Activated CD4-positive, alpha-beta T cell treated with anti-CD3 and anti-CD28 coated beads for 36 hours (primary cell): ENCODE measurements at regions not wholly inside any gene's neighbourhood (a gene's known extent, or its start where the extent isn't known, plus 50 kb on each side); places are given as distances from the start of the nearest gene placed in this dataset.
A peak's percentile ranks its signal among the peaks of the same experiment; 100 is the strongest.

Source experiments
- ATAC-seq: fragments of 200-7000 bp; cut with Tn5 transposase; one replicate; pipeline ENCODE4 v1.10.0; 2021; ENCODE audit warnings: mild to moderate bottlenecking, moderate library complexity
- CTCF ChIA-PET: fragments of 350-600 bp; sonication (Branson Sonifier 250); formaldehyde crosslinking; loops from one replicate; lab custom pipeline; 2021; ENCODE audit warnings: antibody characterized with exemption; lab: Charles Lee
- POLR2A ChIA-PET: fragments of 350-600 bp; sonication (Branson Sonifier 250); formaldehyde crosslinking; loops from one replicate; lab custom pipeline; 2021; ENCODE audit warnings: antibody characterized with exemption, inconsistent platforms; lab: Charles Lee
- DNase-seq: peaks from one replicate; pipeline ENCODE4 v3.0.0-alpha.2; 2020
- H3K27ac Mint-ChIP-seq: one replicate; pipeline ENCODE4 v1.8.0; 2021; ENCODE audit warnings: mixed read lengths
- H3K27me3 Mint-ChIP-seq: one replicate; pipeline ENCODE4 v1.8.0; 2021; ENCODE audit warnings: mixed read lengths
- H3K36me3 Mint-ChIP-seq: one replicate; pipeline ENCODE4 v1.8.0; 2021; ENCODE audit warnings: low read depth, mixed read lengths
- H3K4me1 Mint-ChIP-seq: one replicate; pipeline ENCODE4 v1.8.0; 2021; ENCODE audit warnings: mixed read lengths
- H3K4me3 Mint-ChIP-seq: one replicate; pipeline ENCODE4 v1.8.0; 2021; ENCODE audit warnings: mild to moderate bottlenecking, moderate library complexity, mixed read lengths
- H3K9me3 Mint-ChIP-seq: one replicate; pipeline ENCODE4 v1.8.0; 2021; ENCODE audit warnings: low read depth, mixed read lengths
- intact Hi-C, 2 experiments: fragments of 100-400 bp; cut with DNase I in 1 of 2; cut with micrococcal nuclease in 1 of 2; formaldehyde crosslinking; loops; one replicate each; pipeline versions ENCODE4 v1.14.2 to v1.15.1; 2022 to 2024; cut with DNase I, micrococcal nuclease

GRCh38 chr17:77879896-77880280 lies 78.6 kb upstream of the TNRC6C start:
- ChIA-PET CTCF (no interaction called here), POLR2A (no interaction called here)
- peaks cover 10% of the 10 kb centered on the region for H3K9me3 Mint-ChIP-seq
- intact Hi-C loops = loop anchor here (5.0 kb wide), 2 partner anchors 213 to 233 kb away; no protein-coding TSS in a partner anchor
- peaks cover 12% of the 10 kb centered on the region for H3K36me3 Mint-ChIP-seq
- H3K4me1 Mint-ChIP-seq = peaks cover 73% of the 10 kb centered on the region
- H3K27ac Mint-ChIP-seq = no peak overlapping the region
- no peaks in the 10 kb centered on the region for H3K27me3 Mint-ChIP-seq
- no peak for DNase-seq
- ATAC-seq = no peak
- no peak overlapping the region for H3K4me3 Mint-ChIP-seq

GRCh38 chr17:77880711-77881450 lies 77.6 kb upstream of the TNRC6C start:
- ATAC-seq = no peak
- DNase-seq = no peak
- intact Hi-C loops = loop anchor here (1.0 to 5.0 kb wide), 3 partner anchors 38 to 234 kb away; no protein-coding TSS in a partner anchor
- H3K4me3 Mint-ChIP-seq = no peak overlapping the region
- CTCF ChIA-PET = interaction anchor here (0.5 kb wide), 1 partner anchor 124 kb away, joined by 3 read pairs; no protein-coding TSS in a partner anchor
- peaks cover 5% of the 10 kb centered on the region for H3K36me3 Mint-ChIP-seq
- peak overlapping the region; percentile 39 for H3K27ac Mint-ChIP-seq
- peaks cover 73% of the 10 kb centered on the region for H3K4me1 Mint-ChIP-seq
- H3K9me3 Mint-ChIP-seq = peaks cover 4% of the 10 kb centered on the region
- POLR2A ChIA-PET = interaction anchor here (1.0 to 1.1 kb wide), 3 partner anchors 8 to 139 kb away, joined by 3 to 4 read pairs (median 4); partner anchors contain the start of gene TNRC6C
- H3K27me3 Mint-ChIP-seq = no peaks in the 10 kb centered on the region

DNA sequence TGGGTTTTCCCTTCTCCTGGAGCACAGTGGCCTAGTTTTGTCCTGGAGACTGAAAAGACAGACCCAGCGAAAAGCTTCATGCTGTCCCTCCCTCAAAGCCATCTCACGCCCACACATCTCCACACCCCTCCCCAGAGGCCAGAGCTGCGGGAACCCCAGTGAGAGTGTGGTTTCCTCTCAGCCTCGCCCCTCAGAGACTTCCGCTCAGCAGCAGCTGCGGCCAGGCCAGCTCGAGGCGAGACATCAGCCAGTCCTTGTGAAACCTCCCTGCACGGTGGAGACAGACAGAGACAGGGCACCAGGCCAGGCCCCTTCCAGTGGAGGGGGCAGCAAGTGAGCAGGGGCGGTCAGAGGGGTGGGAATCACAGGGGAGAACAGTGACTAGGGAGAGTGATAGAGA lies 77.0 kb upstream of the TNRC6C start:
- POLR2A ChIA-PET = interaction anchor here (1.0 to 1.1 kb wide), 3 partner anchors 9 to 138 kb away, joined by 3 to 4 read pairs (median 4); partner anchors contain the start of gene TNRC6C
- intact Hi-C loops = loop anchor here (1.0 to 5.0 kb wide), 3 partner anchors 38 to 234 kb away; no protein-coding TSS in a partner anchor
- no peaks in the 10 kb centered on the region for H3K27me3 Mint-ChIP-seq
- peak overlapping the region; percentile 90 for H3K27ac Mint-ChIP-seq
- ATAC-seq (peak; percentile 40), DNase-seq (peak; percentile 78)
- CTCF ChIA-PET = no interaction called here
- peak overlapping the region; percentile 43 for H3K4me3 Mint-ChIP-seq
- H3K9me3 Mint-ChIP-seq = no peaks in the 10 kb centered on the region
- H3K4me1 Mint-ChIP-seq = peaks cover 77% of the 10 kb centered on the region
- peaks cover 2% of the 10 kb centered on the region for H3K36me3 Mint-ChIP-seq

DNA sequence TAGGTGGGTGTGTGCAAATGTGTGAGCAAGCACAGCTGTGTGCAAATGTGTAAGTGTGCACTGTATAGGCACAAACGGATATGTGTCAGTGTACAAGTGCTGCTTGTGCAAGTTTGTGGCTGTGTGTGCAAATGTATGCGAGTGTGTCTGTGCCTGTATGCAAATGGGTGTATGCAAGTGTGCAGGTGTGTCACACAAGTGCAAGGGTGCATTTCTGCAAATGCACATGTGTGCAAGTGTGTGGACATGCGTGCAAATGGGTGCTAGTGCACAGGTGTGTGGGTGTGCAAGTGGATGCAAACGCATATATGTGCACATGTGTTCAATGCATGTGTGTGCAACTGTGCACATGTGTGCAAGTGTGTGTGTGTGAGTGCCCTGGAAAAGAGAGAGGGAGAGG lies 76.5 kb upstream of the TNRC6C start:
- CTCF ChIA-PET = interaction anchor here (0.7 to 0.9 kb wide), 2 partner anchors 76 to 136 kb away, joined by 3 read pairs; no protein-coding TSS in a partner anchor
- ATAC-seq (no peak), DNase-seq (no peak)
- Mint-ChIP-seq H3K27me3 (peaks cover under 1% of the 10 kb centered on the region), H3K9me3 (no peaks in the 10 kb centered on the region), H3K27ac (peak overlapping the region; percentile 90), H3K4me1 (peaks cover 79% of the 10 kb centered on the region), H3K36me3 (no peaks in the 10 kb centered on the region), H3K4me3 (peak overlapping the region; percentile 43)
- POLR2A ChIA-PET = interaction anchor here (0.7 to 1.0 kb wide), 2 partner anchors 76 to 138 kb away, joined by 3 to 4 read pairs; partner anchors contain the start of gene TNRC6C
- intact Hi-C loops = loop anchor here (1.0 to 5.0 kb wide), 5 partner anchors 39 to 235 kb away; partner anchors contain the start of gene TNRC6C (in 1 of the 2)

DNA sequence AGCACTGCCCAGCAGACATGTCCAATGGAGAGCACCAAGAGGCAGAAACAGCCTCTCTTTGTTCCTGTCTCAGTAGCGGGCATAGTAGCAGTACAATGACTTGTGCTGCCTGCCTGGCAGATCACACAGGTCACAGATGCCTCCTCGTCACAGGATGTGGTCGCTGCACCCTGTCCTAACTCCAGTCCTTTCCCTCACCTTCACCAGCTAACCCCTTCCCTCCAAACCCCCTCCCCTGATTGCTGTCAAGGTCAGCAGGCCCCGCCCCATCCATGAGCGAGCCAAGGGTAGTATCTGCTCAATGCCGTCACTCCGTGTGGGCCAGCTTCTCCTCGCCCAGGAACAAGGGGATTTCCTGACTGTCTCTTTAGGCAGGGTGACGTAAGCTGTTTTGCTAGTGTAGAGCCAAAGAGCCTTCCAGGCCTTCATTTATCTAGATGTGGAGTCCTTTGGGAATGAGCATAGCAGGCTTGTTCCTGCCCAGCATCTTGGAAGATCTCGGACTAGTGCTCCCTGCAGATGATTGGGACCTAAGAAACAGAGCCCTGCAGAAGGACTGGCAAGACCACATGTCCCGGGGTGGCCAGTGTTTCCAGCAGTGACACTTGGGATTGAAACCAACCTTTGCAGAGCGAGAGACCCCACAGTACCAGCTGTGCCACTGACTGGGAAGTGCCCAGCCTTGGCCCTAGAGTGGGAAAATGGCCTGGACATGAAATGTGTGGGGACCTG lies 75.9 kb upstream of the TNRC6C start:
- Mint-ChIP-seq H3K4me3 (peak overlapping the region; percentile 43), H3K27me3 (peaks cover 3% of the 10 kb centered on the region), H3K27ac (peak overlapping the region; percentile 90), H3K36me3 (no peaks in the 10 kb centered on the region), H3K4me1 (peaks cover 79% of the 10 kb centered on the region), H3K9me3 (no peaks in the 10 kb centered on the region)
- peak; percentile 88 for ATAC-seq
- intact Hi-C loops = loop anchor here (1.0 to 5.0 kb wide), 5 partner anchors 39 to 235 kb away; partner anchors contain the start of gene TNRC6C (in 1 of the 2)
- ChIA-PET CTCF (interaction anchor here (0.7 to 0.9 kb wide), 3 partner anchors 40 to 136 kb away, joined by 3 to 4 read pairs (median 3); no protein-coding TSS in a partner anchor), POLR2A (interaction anchor here (0.7 kb wide), 1 partner anchor 76 kb away, joined by 3 read pairs; the partner anchor contains the start of gene TNRC6C)
- DNase-seq = peak; percentile 90

DNA sequence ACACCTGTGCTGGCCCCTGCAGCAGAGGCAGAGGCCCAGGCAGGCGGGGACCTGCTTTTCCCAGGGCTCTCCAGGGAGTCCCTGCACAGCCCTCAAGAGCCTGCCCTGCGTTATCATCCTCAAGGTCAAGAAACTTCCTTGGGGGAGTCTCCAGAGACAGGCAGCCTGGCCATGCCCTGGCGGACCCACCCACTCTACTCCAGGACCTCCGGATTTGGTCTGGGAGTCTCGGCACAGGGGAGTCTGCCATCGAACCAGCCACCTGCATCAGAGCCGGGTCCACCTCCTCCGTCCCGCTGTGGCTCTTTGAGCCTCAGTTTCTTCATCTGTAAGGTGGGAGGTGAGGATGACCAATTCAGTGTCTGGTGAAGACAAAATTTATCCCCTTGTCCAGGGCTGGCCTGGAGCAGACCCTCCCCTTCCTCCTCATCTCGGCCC lies 75.3 kb upstream of the TNRC6C start:
- Mint-ChIP-seq H3K4me1 (peaks cover 82% of the 10 kb centered on the region), H3K27ac (no peak overlapping the region)
- intact Hi-C loops = loop anchor here (2.0 to 5.0 kb wide), 4 partner anchors 76 to 236 kb away; partner anchors contain the start of gene TNRC6C (in 1 of the 2)

GRCh38 chr17:77884019-77884418 lies 74.5 kb upstream of the TNRC6C start:
- ATAC-seq = no peak
- H3K4me1 Mint-ChIP-seq = peaks cover 82% of the 10 kb centered on the region
- ChIA-PET POLR2A (interaction anchor here (0.6 to 1.7 kb wide), 2 partner anchors 13 to 74 kb away, joined by 3 to 4 read pairs; partner anchors contain the start of gene TNRC6C), CTCF (interaction anchor here (1.2 to 1.3 kb wide), 2 partner anchors 9 to 11 kb away, joined by 5 to 6 read pairs; no protein-coding TSS in a partner anchor)
- intact Hi-C loops = loop anchor here (2.0 to 5.0 kb wide), 3 partner anchors 75 to 237 kb away; partner anchors contain the start of gene TNRC6C (in 1 of the 2)
- no peaks in the 10 kb centered on the region for H3K36me3 Mint-ChIP-seq
- H3K27me3 Mint-ChIP-seq = peaks cover 3% of the 10 kb centered on the region
- no peaks in the 10 kb centered on the region for H3K9me3 Mint-ChIP-seq
- peak overlapping the region; percentile 85 for H3K27ac Mint-ChIP-seq
- DNase-seq = peak; percentile 47
- H3K4me3 Mint-ChIP-seq = no peak overlapping the region

More for the DNA sequence above, 75.3 kb upstream of the TNRC6C start:
- POLR2A ChIA-PET = no interaction called here
- no peaks in the 10 kb centered on the region for H3K9me3 Mint-ChIP-seq
- CTCF ChIA-PET = interaction anchor here (0.8 to 1.2 kb wide), 2 partner anchors 11 to 41 kb away, joined by 4 to 6 read pairs; no protein-coding TSS in a partner anchor
- no peak overlapping the region for H3K4me3 Mint-ChIP-seq
- H3K36me3 Mint-ChIP-seq = no peaks in the 10 kb centered on the region
- no peak for DNase-seq
- H3K27me3 Mint-ChIP-seq = peaks cover 3% of the 10 kb centered on the region
- no peak for ATAC-seq

- ChIA-PET POLR2A (interaction anchor here (1.7 kb wide), 1 partner anchor 73 kb away, joined by 4 read pairs; the partner anchor contains the start of gene TNRC6C), CTCF (interaction anchor here (1.3 to 1.8 kb wide), 2 partner anchors 7 to 129 kb away, joined by 5 to 6 read pairs; no protein-coding TSS in a partner anchor)
- H3K4me3 Mint-ChIP-seq = no peak overlapping the region
- DNase-seq (no peak), ATAC-seq (no peak)
- intact Hi-C loops = loop anchor here (2.0 to 5.0 kb wide), 3 partner anchors 74 to 238 kb away; partner anchors contain the start of gene TNRC6C (in 1 of the 2)
- no peaks in the 10 kb centered on the region for H3K9me3 Mint-ChIP-seq
- no peaks in the 10 kb centered on the region for H3K36me3 Mint-ChIP-seq
- peaks cover 74% of the 10 kb centered on the region for H3K4me1 Mint-ChIP-seq
- peaks cover 3% of the 10 kb centered on the region for H3K27me3 Mint-ChIP-seq
- no peak overlapping the region for H3K27ac Mint-ChIP-seq
Measured at GRCh38 chr17:77884967-77885641, 73.4 kb upstream of the TNRC6C start.

- peaks cover 3% of the 10 kb centered on the region for H3K27me3 Mint-ChIP-seq
- no peaks in the 10 kb centered on the region for H3K9me3 Mint-ChIP-seq
- ChIA-PET CTCF (interaction anchor here (0.9 to 1.8 kb wide), 2 partner anchors 21 to 128 kb away, joined by 3 to 6 read pairs; no protein-coding TSS in a partner anchor), POLR2A (no interaction called here)
- intact Hi-C loops = loop anchor here in 1 of 2 experiments (2.0 kb wide), 1 partner anchor 73 kb away; the partner anchor contains the start of gene TNRC6C
- H3K27ac Mint-ChIP-seq = no peak overlapping the region
- H3K4me1 Mint-ChIP-seq = peaks cover 67% of the 10 kb centered on the region
- no peak for ATAC-seq
- no peak for DNase-seq
- no peaks in the 10 kb centered on the region for H3K36me3 Mint-ChIP-seq
- H3K4me3 Mint-ChIP-seq = no peak overlapping the region
Measured at GRCh38 chr17:77885678-77886386, 72.7 kb upstream of the TNRC6C start.
